ENCODE measurements at regions not wholly inside any gene's neighbourhood (a gene's known extent, or its start where the extent isn't known, plus 50 kb on each side); places are given as distances from the start of the nearest gene placed in this dataset.

GRCh38 chr12:38139456-38139855, 177.1 kb upstream of the ALG10B start:
- Histone ChIP-seq H4K20me1 (ENCODE audit: insufficient read depth, poor library complexity, severe bottlenecking) (no peaks in the 10 kb centered on the region), H3K9me2 (replicated peaks; ENCODE audit: insufficient read depth) (no peaks in the 10 kb centered on the region), H2AFZ (no peak overlapping the region), H3K79me2 (no peaks in the 10 kb centered on the region), H3K4me2 (no peak overlapping the region), H3K27ac (no peak overlapping the region), H3K27me3 (no peaks in the 10 kb centered on the region), H3K4me3 (no peak overlapping the region), H3K4me1 (ENCODE audit: insufficient read depth) (no peaks in the 10 kb centered on the region), H3K36me3 (replicated peaks; ENCODE audit: insufficient read depth, low read depth) (no peaks in the 10 kb centered on the region), H3K9me3 (ENCODE audit: low read depth) (no peaks in the 10 kb centered on the region)
- TF ChIP-seq CTCF (IDR thresholded peaks at IDR 0.05; ENCODE audit: poor library complexity) (no peak), EZH2 (IDR thresholded peaks at IDR 0.05; ENCODE audit: borderline replicate concordance) (no peak), EZH2phosphoT487 (IDR thresholded peaks at IDR 0.05; ENCODE audit: low read depth, severe bottlenecking, unreplicated experiment) (no peak)
- DNase-seq (ENCODE audit: low spot score), result no peak
- 86% methylated on average over 13 of the region's 13 CpGs for whole genome bisulfite sequencing (ENCODE audit: low lambda C conversion rate, missing lambda C conversion rate)

GRCh38 chr12:38141239-38141638, 175.3 kb upstream of the ALG10B start:
- no peaks in the 10 kb centered on the region for H4K20me1 ChIP-seq (ENCODE audit: insufficient read depth, poor library complexity, severe bottlenecking)
- no peaks in the 10 kb centered on the region for H3K9me3 ChIP-seq (ENCODE audit: low read depth)
- H3K4me1 ChIP-seq (ENCODE audit: insufficient read depth), result no peaks in the 10 kb centered on the region
- no peak overlapping the region for H2AFZ ChIP-seq
- H3K27ac ChIP-seq, result no peak overlapping the region
- TF ChIP-seq EZH2 (IDR thresholded peaks at IDR 0.05; ENCODE audit: borderline replicate concordance), result no peak
- no peak for TF ChIP-seq CTCF (IDR thresholded peaks at IDR 0.05; ENCODE audit: poor library complexity)
- TF ChIP-seq EZH2phosphoT487 (IDR thresholded peaks at IDR 0.05; ENCODE audit: low read depth, severe bottlenecking, unreplicated experiment), result no peak
- H3K36me3 ChIP-seq (replicated peaks; ENCODE audit: insufficient read depth, low read depth), result no peaks in the 10 kb centered on the region
- H3K79me2 ChIP-seq, result no peaks in the 10 kb centered on the region
- no peaks in the 10 kb centered on the region for H3K9me2 ChIP-seq (replicated peaks; ENCODE audit: insufficient read depth)
- WGBS (ENCODE audit: low lambda C conversion rate, missing lambda C conversion rate), result 76% methylated on average over 8 of the region's 8 CpGs
- no peak for DNase-seq (ENCODE audit: low spot score)
- no peak overlapping the region for H3K4me2 ChIP-seq
- no peaks in the 10 kb centered on the region for H3K27me3 ChIP-seq
- H3K4me3 ChIP-seq, result no peak overlapping the region

GRCh38 chr12:38141861-38142260, 174.7 kb upstream of the ALG10B start:
- Histone ChIP-seq H3K9me2 (replicated peaks; ENCODE audit: insufficient read depth) (no peaks in the 10 kb centered on the region), H3K36me3 (replicated peaks; ENCODE audit: insufficient read depth, low read depth) (no peaks in the 10 kb centered on the region), H3K4me3 (no peak overlapping the region), H2AFZ (no peak overlapping the region), H3K79me2 (no peaks in the 10 kb centered on the region), H3K27ac (no peak overlapping the region), H4K20me1 (ENCODE audit: insufficient read depth, poor library complexity, severe bottlenecking) (no peaks in the 10 kb centered on the region), H3K9me3 (ENCODE audit: low read depth) (no peaks in the 10 kb centered on the region), H3K4me1 (ENCODE audit: insufficient read depth) (no peaks in the 10 kb centered on the region), H3K4me2 (no peak overlapping the region), H3K27me3 (no peaks in the 10 kb centered on the region)
- TF ChIP-seq EZH2phosphoT487 (IDR thresholded peaks at IDR 0.05; ENCODE audit: low read depth, severe bottlenecking, unreplicated experiment) (no peak), EZH2 (IDR thresholded peaks at IDR 0.05; ENCODE audit: borderline replicate concordance) (no peak), CTCF (IDR thresholded peaks at IDR 0.05; ENCODE audit: poor library complexity) (no peak)
- DNase-seq (ENCODE audit: low spot score), result no peak
- 70% methylated on average over 9 of the region's 9 CpGs for WGBS (ENCODE audit: low lambda C conversion rate, missing lambda C conversion rate)

- no peaks in the 10 kb centered on the region for H3K9me3 ChIP-seq (ENCODE audit: low read depth)
- no peaks in the 10 kb centered on the region for H3K79me2 ChIP-seq
- 82% methylated on average over 5 of the region's 5 CpGs for WGBS (ENCODE audit: low lambda C conversion rate, missing lambda C conversion rate)
- H3K27me3 ChIP-seq, result no peaks in the 10 kb centered on the region
- no peaks in the 10 kb centered on the region for H3K9me2 ChIP-seq (replicated peaks; ENCODE audit: insufficient read depth)
- H4K20me1 ChIP-seq (ENCODE audit: insufficient read depth, poor library complexity, severe bottlenecking), result no peaks in the 10 kb centered on the region
- H3K27ac ChIP-seq, result no peak overlapping the region
- H3K4me2 ChIP-seq, result no peak overlapping the region
- DNase-seq (ENCODE audit: low spot score), result no peak
- TF ChIP-seq EZH2 (IDR thresholded peaks at IDR 0.05; ENCODE audit: borderline replicate concordance) (no peak), CTCF (IDR thresholded peaks at IDR 0.05; ENCODE audit: poor library complexity) (no peak), EZH2phosphoT487 (IDR thresholded peaks at IDR 0.05; ENCODE audit: low read depth, severe bottlenecking, unreplicated experiment) (no peak)
- no peak overlapping the region for H3K4me3 ChIP-seq
- no peaks in the 10 kb centered on the region for H3K36me3 ChIP-seq (replicated peaks; ENCODE audit: insufficient read depth, low read depth)
- H3K4me1 ChIP-seq (ENCODE audit: insufficient read depth), result no peaks in the 10 kb centered on the region
- no peak overlapping the region for H2AFZ ChIP-seq
Observed at GRCh38 chr12:38142974-38143373, 173.6 kb upstream of the ALG10B start.
